ENCODE measurements at regions not wholly inside any gene's neighbourhood (a gene's known extent, or its start where the extent isn't known, plus 50 kb on each side); places are given as distances from the start of the nearest gene placed in this dataset.

GRCh38 chr2:223366566-223366965, 235.6 kb downstream of the SCG2 start:
- no peak for TF ChIP-seq CTCF (IDR thresholded peaks at IDR 0.05)
- no peak for DNase-seq (ENCODE audit: low spot score)
- Histone ChIP-seq H3K4me3 (no peak overlapping the region), H3K27ac (no peak overlapping the region)

- DNase-seq (ENCODE audit: low spot score): no peak
- H3K27ac ChIP-seq: no peak overlapping the region
- no peak overlapping the region for H3K4me3 ChIP-seq
- no peak for TF ChIP-seq CTCF (IDR thresholded peaks at IDR 0.05)
Observed at GRCh38 chr2:223368481-223368880, 233.7 kb downstream of the SCG2 start.

- no peak for DNase-seq (ENCODE audit: low spot score)
- no peak overlapping the region for H3K4me3 ChIP-seq
- no peak overlapping the region for H3K27ac ChIP-seq
- no peak for TF ChIP-seq CTCF (IDR thresholded peaks at IDR 0.05)
Observed at GRCh38 chr2:223369889-223370288, 232.3 kb downstream of the SCG2 start.

- TF ChIP-seq CTCF (IDR thresholded peaks at IDR 0.05): no peak
- H3K4me3 ChIP-seq: no peak overlapping the region
- DNase-seq (ENCODE audit: low spot score): no peak
- no peak overlapping the region for H3K27ac ChIP-seq
Observed at GRCh38 chr2:223383315-223383714, 218.8 kb downstream of the SCG2 start.

GRCh38 chr2:223386189-223386588, 216.0 kb downstream of the SCG2 start:
- Histone ChIP-seq H3K4me3 (no peak overlapping the region), H3K27ac (no peak overlapping the region)
- TF ChIP-seq CTCF (IDR thresholded peaks at IDR 0.05): no peak
- DNase-seq (ENCODE audit: low spot score): no peak

GRCh38 chr2:223386984-223387383, 215.2 kb downstream of the SCG2 start:
- no peak overlapping the region for H3K4me3 ChIP-seq
- TF ChIP-seq CTCF (IDR thresholded peaks at IDR 0.05): no peak
- H3K27ac ChIP-seq: no peak overlapping the region
- no peak for DNase-seq (ENCODE audit: low spot score)

GRCh38 chr2:223389624-223390023, 212.5 kb downstream of the SCG2 start:
- DNase-seq (ENCODE audit: low spot score): no peak
- TF ChIP-seq CTCF (IDR thresholded peaks at IDR 0.05): no peak
- no peak overlapping the region for H3K27ac ChIP-seq
- H3K4me3 ChIP-seq: no peak overlapping the region
